GM18951 (cell line): ENCODE measurements at regions not wholly inside any gene's neighbourhood (a gene's known extent, or its start where the extent isn't known, plus 50 kb on each side); places are given as distances from the start of the nearest gene placed in this dataset.

Source experiments
- POLR2A ChIP-seq: IDR thresholded peaks from 4 replicates; pipeline ENCODE4 v1.6.1; 2011; ENCODE audit warnings: mild to moderate bottlenecking; ENCODE audit not compliant: insufficient read length, insufficient read depth; ENCODE audit errors: extremely low read depth
- in situ Hi-C: fragments of 300-500 bp; cut with MboI; formaldehyde crosslinking; loops from one replicate; pipeline ENCODE4 v1.12.0; 2022; ENCODE audit warnings: low sequenced_read_pairs, mixed read lengths, inconsistent platforms; ENCODE audit not compliant: unreplicated experiment

DNA sequence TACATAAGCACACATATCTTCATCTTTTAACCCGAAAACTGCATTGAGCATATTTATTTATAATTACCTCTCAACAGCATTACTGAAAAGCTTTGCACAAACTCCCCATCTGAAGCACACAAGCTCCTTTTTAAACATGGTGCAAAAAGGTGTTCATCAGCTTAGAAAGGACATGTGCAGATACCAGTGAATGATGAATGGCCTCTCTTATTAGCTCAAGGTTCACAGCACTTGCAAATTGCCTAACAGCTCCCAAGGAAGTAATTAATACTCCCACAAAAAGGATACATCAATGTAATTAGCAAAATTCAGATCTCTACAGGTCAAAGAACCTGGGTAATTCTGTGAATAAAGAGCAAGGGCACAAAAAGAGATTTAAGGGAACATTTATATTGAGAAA is 422.0 kb downstream of the HINT1 start:
- TF ChIP-seq POLR2A, result no peak
- in situ Hi-C loops, result no loop called here

DNA sequence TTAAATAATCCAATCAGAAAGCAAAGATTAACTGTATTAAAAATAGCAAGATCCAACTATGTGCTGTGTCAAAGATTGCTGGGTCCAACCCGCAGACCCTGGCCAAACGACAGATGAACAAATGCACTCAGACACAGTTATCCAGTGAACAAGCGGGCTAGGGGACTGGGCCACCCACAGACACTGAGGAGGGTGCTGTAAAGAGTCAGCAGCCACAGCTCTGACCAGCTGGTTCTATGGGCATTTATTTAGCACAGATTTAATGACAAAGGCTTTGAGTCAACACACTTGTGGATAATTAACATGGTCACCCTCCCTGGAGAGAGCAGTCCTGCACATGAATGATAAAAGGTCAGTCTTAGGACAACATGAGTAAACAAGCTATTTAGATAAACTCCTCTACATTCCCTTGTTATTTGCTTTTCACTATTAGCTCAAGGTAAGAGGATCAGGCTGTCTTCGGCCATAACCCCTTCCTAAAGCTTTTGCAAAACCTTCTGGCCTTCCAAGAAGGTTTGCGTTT is 424.9 kb downstream of the HINT1 start:
- in situ Hi-C loops, result no loop called here
- no peak for TF ChIP-seq POLR2A

DNA sequence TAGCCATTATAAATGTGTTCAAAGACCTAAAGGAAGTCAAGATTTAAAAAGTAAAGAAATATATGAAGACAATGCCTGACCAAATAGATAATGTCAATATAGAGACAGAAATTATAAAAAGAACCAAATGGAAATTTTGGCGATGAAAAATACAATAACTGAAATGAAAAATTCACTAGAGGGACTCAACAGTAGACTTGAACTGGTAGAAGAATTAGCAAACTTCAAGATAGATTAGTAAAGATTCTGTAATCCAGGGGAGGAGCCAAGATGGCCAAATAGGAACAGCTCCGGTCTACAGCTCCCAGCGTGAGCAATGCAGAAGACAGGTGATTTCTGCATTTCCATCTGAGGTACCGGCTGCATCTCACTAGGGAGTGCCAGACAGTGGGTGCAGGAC is 433.2 kb downstream of the HINT1 start:
- TF ChIP-seq POLR2A, result no peak
- in situ Hi-C loops, result no loop called here

DNA sequence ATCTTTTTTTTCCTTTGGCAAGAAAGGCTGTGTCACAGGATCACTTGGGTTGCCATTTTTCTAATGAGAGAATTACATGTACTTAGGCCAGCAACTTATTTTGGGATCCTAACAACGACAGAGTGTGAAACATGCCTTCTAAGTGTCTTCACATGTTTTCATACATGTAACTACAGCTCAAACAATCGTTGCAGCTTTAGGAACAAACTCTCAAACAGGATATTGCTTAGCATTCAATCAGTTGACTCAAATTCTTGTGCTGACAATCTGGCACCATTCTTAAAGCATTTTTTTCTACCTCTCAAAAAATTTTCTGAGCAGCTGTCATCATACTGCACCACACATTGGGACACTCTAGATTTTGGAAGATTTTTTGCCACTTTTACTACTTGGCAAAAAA is 435.5 kb downstream of the HINT1 start:
- in situ Hi-C loops, result no loop called here
- no peak for TF ChIP-seq POLR2A

DNA sequence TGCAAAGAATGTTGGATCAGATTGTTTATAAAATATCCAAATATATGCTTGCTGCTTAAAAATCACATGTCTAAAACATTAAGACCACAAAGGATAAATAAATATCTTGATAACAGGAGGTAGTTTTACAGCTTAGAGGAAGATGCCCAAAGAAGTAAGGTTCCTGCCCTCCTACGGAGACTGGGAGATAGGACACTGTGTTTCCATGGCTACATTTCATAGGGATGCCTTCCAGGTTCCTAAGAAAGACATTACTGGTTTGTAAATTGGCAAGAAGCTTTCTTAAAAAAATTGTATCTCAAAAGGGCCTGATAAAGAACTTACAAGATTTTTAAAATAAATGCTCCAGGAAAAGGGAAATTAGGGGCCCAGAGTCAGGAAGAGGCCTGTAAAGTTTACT is 437.2 kb downstream of the HINT1 start:
- TF ChIP-seq POLR2A, result no peak
- in situ Hi-C loops, result no loop called here

DNA sequence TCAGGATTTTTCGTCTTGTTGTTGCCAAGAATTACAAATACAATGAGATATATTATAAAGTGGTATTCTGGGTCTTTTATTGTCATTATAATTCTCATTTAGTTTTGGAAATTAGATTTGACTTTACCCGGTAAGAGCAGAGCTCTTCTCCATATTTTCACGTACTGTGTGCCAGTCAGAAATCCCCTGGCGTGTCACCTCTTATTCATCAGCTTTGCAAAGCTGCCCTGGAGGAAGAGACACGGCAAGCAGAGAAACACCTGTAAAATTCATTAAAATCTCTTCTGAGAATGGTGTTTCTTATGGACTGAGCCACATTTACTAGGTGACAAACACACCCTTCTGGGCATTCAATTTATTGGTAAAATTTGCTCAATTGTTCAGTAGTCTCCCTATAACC is 440.4 kb downstream of the HINT1 start:
- in situ Hi-C loops, result no loop called here
- no peak for TF ChIP-seq POLR2A

DNA sequence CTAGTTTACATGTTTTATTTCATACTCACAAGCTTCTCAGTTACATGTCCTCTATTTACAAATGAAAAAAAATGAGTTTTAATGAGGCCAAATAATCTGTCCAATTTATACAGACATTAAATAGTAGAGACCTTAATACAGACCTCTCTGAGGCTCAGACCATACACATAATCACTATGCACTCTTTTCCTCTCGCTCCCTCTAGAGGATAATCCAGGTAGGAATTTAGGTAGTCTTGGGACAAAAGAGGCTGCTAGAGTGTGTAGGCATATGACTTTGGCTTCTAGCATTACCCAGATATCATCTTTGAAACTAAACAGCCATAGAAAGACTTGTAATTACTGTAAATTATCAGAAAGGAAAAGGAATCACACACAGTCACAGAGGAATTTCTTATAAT is 444.7 kb downstream of the HINT1 start:
- no peak for TF ChIP-seq POLR2A

DNA sequence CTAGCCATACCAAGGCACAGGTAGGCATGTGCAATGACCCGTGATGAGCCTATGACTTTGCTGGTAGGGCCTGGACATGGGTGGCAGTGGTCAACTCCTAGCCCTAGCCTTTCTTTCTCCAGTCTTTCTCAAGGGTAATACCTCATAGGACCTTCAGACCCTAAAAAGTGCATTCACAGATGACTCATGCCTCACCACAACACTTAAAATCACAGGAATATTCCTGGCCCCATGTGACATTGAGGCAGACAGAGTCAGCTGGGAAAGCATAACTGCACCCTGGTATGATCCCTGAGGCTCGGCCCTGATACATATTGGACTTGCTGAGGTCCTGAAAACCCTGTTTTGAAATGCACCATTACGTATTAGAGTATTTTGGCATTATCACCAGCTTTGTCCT is 449.5 kb downstream of the HINT1 start:
- no peak for TF ChIP-seq POLR2A
- in situ Hi-C loops, result no loop called here

More for the DNA sequence above, 444.7 kb downstream of the HINT1 start:
- in situ Hi-C loops, result no loop called here

DNA sequence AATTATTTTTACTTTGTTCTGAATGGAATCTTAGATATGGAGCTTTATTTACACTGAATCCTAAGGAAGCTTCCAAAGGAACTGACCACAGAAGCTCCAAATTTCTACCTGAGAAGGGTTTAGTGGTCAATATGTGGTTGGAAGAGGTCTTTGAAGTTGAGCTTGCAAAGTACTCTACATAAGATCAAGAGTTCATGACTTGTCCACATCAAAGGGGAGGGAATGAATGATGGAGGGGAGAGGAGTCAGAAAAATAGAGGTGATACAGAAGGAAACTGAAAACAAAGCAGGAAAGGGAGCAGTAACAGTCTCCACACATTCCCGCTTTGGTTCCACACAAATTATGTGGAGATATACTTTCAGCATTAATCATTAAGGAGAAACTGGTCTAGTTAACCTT is 450.9 kb downstream of the HINT1 start:
- no peak for TF ChIP-seq POLR2A

DNA sequence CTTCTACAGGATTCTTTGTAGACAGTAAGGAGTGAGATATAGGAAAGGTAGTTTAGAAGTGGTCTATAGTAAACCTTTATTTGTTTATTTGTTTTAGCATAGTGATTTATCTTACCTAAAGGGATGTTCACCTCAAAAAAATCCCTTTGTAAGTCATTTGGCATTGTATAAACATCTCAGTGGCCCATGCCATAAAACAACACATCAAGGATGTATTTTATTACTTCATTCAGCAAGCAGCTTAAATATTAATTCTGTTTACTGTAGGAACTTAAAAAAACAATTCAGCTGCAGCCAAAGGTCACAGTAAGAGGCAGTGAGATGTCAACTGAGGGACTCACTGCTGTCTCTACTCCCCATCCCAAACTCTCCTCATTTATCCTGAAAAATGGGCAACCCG is 452.7 kb downstream of the HINT1 start:
- no peak for TF ChIP-seq POLR2A
- in situ Hi-C loops, result no loop called here

More for the DNA sequence above, 450.9 kb downstream of the HINT1 start:
- in situ Hi-C loops, result no loop called here

DNA sequence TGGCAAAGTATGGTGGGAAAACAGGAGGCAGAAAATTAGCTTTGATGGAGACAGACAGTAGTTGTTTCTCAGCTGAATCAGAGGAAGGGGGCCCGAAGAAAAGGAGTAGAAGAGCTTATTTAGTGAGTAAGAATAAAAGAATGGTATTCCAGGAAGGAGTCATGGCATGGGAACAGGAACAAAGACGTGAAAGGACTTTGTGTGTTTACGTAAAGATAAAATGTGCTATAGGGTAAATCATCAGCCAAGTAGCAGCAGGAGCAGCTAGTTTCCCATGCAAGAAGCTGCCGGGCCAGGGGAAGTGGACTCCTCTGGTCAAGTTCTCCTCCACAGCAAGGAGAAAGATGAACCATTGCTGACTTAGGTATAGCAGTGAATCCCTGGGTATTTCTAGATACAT is 454.5 kb downstream of the HINT1 start:
- TF ChIP-seq POLR2A, result no peak

DNA sequence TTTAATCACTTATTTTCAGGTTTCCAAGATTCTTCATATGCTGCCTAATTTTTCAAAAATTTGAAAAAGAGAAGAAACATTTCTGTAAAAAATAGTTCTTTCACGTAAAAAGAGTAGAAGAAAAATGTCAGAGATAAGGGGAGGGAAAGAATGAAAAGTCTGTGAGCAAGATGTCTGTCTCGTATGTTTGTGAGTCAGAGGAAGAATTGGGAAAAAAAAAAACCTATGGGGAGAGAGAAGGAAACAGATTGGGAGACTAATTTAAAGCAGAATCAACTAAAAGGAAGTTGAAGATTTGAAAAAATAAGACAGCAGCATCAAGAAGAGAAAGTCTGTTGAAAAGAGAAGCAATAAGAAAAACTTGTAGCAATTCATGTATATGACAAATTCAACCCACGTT is 456.3 kb downstream of the HINT1 start:
- TF ChIP-seq POLR2A, result no peak
- in situ Hi-C loops, result no loop called here

More for the DNA sequence above, 454.5 kb downstream of the HINT1 start:
- in situ Hi-C loops, result no loop called here

DNA sequence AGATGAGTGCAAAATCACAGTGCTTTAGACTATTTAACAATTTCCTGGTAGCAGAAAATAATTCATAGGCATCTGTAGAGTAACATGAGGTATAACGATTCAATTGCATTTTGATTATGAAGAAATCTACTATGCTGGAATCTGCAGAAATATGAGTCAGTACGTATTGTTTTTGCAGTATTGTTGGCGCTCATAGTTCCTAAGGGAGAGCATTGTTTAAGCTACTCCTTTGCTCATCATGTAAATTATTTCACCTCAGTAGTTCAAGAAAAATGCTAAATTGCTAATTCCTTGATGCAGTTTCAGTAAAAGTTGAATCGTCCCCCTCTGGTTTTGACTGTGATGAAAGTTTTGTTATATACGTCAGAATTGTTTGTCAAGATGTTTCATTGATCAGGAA is 458.4 kb downstream of the HINT1 start:
- in situ Hi-C loops, result no loop called here
- TF ChIP-seq POLR2A, result no peak

DNA sequence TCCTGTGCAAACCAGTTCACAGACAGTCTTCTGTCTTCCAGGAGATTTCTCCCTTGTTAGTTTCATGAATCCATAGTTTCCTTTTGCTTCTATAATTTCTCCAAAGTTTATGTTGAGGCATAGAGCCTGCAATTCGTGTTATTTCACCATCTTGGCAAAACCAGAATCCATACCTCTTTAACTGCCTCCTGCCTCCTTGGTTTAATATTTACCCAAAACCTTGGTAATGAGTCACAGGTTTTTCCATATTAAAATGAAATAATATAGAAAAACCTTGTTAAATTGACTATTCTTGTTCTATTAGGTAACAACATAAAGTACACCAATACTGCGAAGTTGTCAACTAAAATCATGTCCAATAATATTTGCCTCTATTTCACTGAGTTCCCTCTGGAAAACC is 459.7 kb downstream of the HINT1 start:
- in situ Hi-C loops, result no loop called here

DNA sequence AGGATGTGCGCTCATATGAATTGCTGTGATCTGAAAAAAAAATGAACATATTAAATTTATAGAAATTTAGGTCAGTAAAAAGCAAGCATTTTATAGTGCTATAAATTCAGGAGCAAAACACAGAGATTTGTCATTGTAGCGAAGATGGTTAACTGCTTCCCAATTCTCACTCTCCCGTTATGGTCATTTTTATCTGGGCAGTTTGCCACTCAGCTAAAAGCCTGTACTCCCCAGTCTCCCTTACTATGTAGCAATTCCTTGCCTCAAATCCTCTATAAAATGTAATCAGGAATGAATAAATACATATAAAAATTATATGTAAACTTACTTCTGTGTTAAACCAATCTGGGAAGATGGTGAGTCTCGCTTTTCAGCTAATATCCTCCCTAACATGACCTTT is 471.5 kb downstream of the HINT1 start:
- no peak for TF ChIP-seq POLR2A
- in situ Hi-C loops, result no loop called here

More for the DNA sequence above, 459.7 kb downstream of the HINT1 start:
- TF ChIP-seq POLR2A, result no peak

DNA sequence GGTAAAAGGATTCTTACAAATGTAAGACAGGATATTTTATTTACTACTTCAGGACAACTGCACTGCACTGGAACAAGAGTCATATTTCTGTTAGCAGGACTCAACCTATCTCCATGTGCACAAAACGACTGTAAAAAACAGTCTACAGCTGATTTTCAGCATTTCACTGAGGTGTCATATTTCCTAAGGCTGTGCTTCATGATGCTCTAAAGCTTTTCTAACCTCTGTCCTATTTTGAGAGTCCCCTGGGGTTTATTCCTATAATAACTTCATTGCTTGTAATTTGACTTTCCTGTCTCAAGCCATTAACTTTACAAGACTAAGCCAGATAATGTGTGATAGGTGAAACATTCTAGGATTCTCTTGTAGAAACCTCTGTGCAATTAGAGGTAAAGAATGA is 472.3 kb downstream of the HINT1 start:
- in situ Hi-C loops, result no loop called here
- no peak for TF ChIP-seq POLR2A

DNA sequence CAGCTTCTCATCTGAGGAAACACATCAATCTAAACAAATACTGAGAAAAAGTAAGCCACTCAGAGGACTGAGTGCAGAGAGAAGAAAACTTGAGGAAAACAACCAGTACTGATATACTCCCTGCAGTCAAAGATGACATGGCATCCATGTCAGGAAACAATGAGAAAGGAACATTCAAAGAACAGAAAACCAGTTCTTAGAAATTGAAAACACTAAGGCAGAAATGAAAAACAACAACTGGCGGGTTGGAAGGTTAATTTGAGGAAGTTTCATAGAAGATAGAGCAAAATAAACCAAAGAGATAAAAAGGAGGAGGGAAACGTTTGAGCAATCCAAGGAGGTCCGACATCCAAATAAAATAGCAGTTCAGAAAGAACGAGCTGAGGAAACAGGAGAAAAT is 475.2 kb downstream of the HINT1 start:
- no peak for TF ChIP-seq POLR2A
- in situ Hi-C loops, result no loop called here
